IMR-90 (cell line): ENCODE measurements at regions not wholly inside any gene's neighbourhood (a gene's known extent, or its start where the extent isn't known, plus 50 kb on each side); places are given as distances from the start of the nearest gene placed in this dataset.

ENCODE experiments used
- BHLHE40 ChIP-seq: fragments of 150-350 bp; IDR thresholded peaks from 2 replicates; pipeline ENCODE4 v1.6.1; 2016; ENCODE audit warnings: mild to moderate bottlenecking, low read depth, low read length
- MAFK ChIP-seq: IDR thresholded peaks from 2 replicates; pipeline ENCODE4 v1.6.1; 2012; ENCODE audit warnings: low read depth, low read length, improper control_type of control experiment
- MXI1 ChIP-seq: IDR thresholded peaks from 2 replicates; pipeline ENCODE4 v1.6.1; 2012; ENCODE audit warnings: low read depth, mild to moderate bottlenecking, low read length, moderate library complexity, borderline replicate concordance
- POLR2A ChIP-seq: IDR thresholded peaks from 2 replicates; pipeline ENCODE4 v1.6.1; 2012; ENCODE audit warnings: mild to moderate bottlenecking, low read depth, low read length
- RAD21 ChIP-seq: IDR thresholded peaks from 2 replicates; pipeline ENCODE4 v1.6.1; 2012; ENCODE audit warnings: low read length, improper control_type of control experiment
- TF ChIP-seq, protein P1 (sequence below): conservative IDR thresholded peaks from 2 replicates; pipeline ENCODE4 v1.5.1; 2012; ENCODE audit warnings: mild to moderate bottlenecking, low read depth, low read length, improper control_type of control experiment

DNA sequence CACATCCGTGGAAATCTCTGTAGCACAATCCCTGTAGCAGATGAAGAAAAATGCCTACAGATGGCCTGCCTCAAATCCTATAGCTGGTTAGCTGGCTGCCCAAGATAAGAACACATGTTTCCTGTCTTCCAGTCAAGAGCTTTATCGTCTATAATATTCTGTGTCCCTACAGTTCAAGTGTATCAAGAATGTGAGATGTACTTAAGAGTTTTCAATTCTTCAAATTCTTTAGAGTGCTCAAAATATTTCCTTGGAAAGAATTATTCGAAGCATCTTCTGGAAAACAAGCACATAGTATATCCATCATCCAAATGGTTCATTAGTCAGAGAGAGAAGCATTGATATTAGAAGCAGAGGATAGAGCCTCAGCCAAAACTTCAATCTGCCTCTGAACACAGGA, 239.8 kb downstream of the COG6 start:
- TF ChIP-seq MAFK (no peak), BHLHE40 (no peak), POLR2A (no peak), RAD21 (no peak), MXI1 (no peak)
- TF ChIP-seq, protein P1, sequence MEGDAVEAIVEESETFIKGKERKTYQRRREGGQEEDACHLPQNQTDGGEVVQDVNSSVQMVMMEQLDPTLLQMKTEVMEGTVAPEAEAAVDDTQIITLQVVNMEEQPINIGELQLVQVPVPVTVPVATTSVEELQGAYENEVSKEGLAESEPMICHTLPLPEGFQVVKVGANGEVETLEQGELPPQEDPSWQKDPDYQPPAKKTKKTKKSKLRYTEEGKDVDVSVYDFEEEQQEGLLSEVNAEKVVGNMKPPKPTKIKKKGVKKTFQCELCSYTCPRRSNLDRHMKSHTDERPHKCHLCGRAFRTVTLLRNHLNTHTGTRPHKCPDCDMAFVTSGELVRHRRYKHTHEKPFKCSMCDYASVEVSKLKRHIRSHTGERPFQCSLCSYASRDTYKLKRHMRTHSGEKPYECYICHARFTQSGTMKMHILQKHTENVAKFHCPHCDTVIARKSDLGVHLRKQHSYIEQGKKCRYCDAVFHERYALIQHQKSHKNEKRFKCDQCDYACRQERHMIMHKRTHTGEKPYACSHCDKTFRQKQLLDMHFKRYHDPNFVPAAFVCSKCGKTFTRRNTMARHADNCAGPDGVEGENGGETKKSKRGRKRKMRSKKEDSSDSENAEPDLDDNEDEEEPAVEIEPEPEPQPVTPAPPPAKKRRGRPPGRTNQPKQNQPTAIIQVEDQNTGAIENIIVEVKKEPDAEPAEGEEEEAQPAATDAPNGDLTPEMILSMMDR: no peak
